Body of pancreas (tissue), 4 donors: ENCODE measurements at regions not wholly inside any gene's neighbourhood (a gene's known extent, or its start where the extent isn't known, plus 50 kb on each side); places are given as distances from the start of the nearest gene placed in this dataset.

ENCODE experiments used
- CTCF ChIP-seq, 7 experiments: fragments of 450-650 bp in 4 of 7; fragments of 200-600 bp in 3 of 7; sonication (generic) in 3 of 7; IDR thresholded peaks; one replicate each; pipeline ENCODE4 v1.5.1; 2016 to 2019; ENCODE audit warnings: antibody characterized with exemption in 7 of 7
- POLR2A ChIP-seq, 3 donors: fragments of 450-650 bp; IDR thresholded peaks; one replicate each; pipeline ENCODE4 v1.6.1; 2016; ENCODE audit warnings: antibody characterized with exemption in 3 of 3, mild to moderate bottlenecking in 2 of 3

- TF ChIP-seq CTCF (IDR thresholded peaks at IDR 0.05) (no peak), POLR2A (IDR thresholded peaks at IDR 0.05) (no peak)
Measured at GRCh38 chr2:4528773-4529172, 825.4 kb downstream of the DCDC2C start.
